ENCODE measurements at regions not wholly inside any gene's neighbourhood (a gene's known extent, or its start where the extent isn't known, plus 50 kb on each side); places are given as distances from the start of the nearest gene placed in this dataset.

- no peak for DNase-seq
Observed at GRCh38 chr6:167444602-167445346, 119.9 kb downstream of the TTLL2 start.

GRCh38 chr6:167445568-167445967 is 120.7 kb downstream of the TTLL2 start:
- DNase-seq = no peak

- DNase-seq = no peak
Observed at GRCh38 chr6:167446046-167446445, 121.2 kb downstream of the TTLL2 start.

GRCh38 chr6:167446971-167447370 is 122.1 kb downstream of the TTLL2 start:
- no peak for DNase-seq

- no peak for DNase-seq
Observed at GRCh38 chr6:167448378-167448777, 123.5 kb downstream of the TTLL2 start.

GRCh38 chr6:167449094-167449861 is 124.4 kb downstream of the TTLL2 start:
- DNase-seq = no peak

- DNase-seq = no peak
Observed at GRCh38 chr6:167450626-167451025, 125.7 kb downstream of the TTLL2 start.

GRCh38 chr6:167452338-167453081 is 127.6 kb downstream of the TTLL2 start:
- DNase-seq = no peak

GRCh38 chr6:167453082-167453446 is 128.2 kb downstream of the TTLL2 start:
- no peak for DNase-seq

- no peak for DNase-seq
Observed at GRCh38 chr6:167454003-167454402, 129.1 kb downstream of the TTLL2 start.

- DNase-seq = no peak
Observed at GRCh38 chr6:167455371-167455770, 130.5 kb downstream of the TTLL2 start.

GRCh38 chr6:167462514-167463312 is 137.8 kb downstream of the TTLL2 start:
- DNase-seq = no peak

- DNase-seq = no peak
Observed at GRCh38 chr6:167464177-167464576, 139.3 kb downstream of the TTLL2 start.

- no peak for DNase-seq
Observed at GRCh38 chr6:167465482-167465881, 140.6 kb downstream of the TTLL2 start.

GRCh38 chr6:167467282-167467681 is 142.4 kb downstream of the TTLL2 start:
- DNase-seq = no peak

GRCh38 chr6:167467793-167468431 is 143.0 kb downstream of the TTLL2 start:
- no peak for DNase-seq

- no peak for DNase-seq
Observed at GRCh38 chr6:167469101-167469500, 144.2 kb downstream of the TTLL2 start.

GRCh38 chr6:167469672-167470071 is 144.8 kb downstream of the TTLL2 start:
- DNase-seq = no peak

- DNase-seq = no peak
Observed at GRCh38 chr6:167470101-167470835, 145.4 kb downstream of the TTLL2 start.

- no peak for DNase-seq
Observed at GRCh38 chr6:167470836-167471547, 146.1 kb downstream of the TTLL2 start.

GRCh38 chr6:167471548-167471930 is 146.7 kb downstream of the TTLL2 start:
- no peak for DNase-seq

All from NCI-H2029 treated with DMSO at 0.1 percent for 48 hours (cell line).